ENCODE measurements at regions not wholly inside any gene's neighbourhood (a gene's known extent, or its start where the extent isn't known, plus 50 kb on each side); places are given as distances from the start of the nearest gene placed in this dataset.
A peak's percentile ranks its signal among the peaks of the same experiment; 100 is the strongest.

DNA sequence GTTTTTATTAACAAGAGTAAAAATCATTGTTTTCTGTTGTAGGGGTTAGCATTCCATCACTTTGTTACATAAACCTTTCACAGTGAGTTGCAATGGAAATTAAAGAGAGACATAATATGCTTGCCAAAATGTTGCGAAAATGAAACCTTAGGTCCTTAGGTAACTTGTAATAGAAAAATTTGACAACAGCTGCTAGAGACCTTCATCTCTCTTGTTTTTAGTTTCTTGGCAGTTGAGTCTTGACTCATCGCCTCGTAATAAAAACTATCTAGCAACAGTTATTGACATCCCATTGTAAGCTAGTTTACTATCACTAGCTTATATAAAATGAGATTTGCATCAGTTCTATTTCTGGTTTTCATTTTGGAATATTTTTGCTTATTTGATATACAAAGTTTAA is 179.0 kb upstream of the MMS22L start:
- no peak for TF ChIP-seq CTCF (conservative IDR thresholded peaks at IDR 0.05; ENCODE audit: low read depth, low read length)
- TF ChIP-seq EZH2 (IDR thresholded peaks at IDR 0.05; ENCODE audit: borderline replicate concordance, low read depth, low read length, poor library complexity, severe bottlenecking): no peak
- Histone ChIP-seq H3K9me3 (ENCODE audit: low read depth, low read length, poor library complexity, severe bottlenecking) (no peaks in the 10 kb centered on the region), H3K4me3 (ENCODE audit: low read depth, low read length, poor library complexity, severe bottlenecking) (no peak overlapping the region), H3K36me3 (ENCODE audit: insufficient read depth, low read length, poor library complexity, severe bottlenecking) (no peaks in the 10 kb centered on the region), H3K27ac (ENCODE audit: low read depth, low read length, poor library complexity, severe bottlenecking) (peak overlapping the region; percentile 94), H3K4me1 (ENCODE audit: insufficient read depth, low read length, poor library complexity, severe bottlenecking) (peaks cover 71% of the 10 kb centered on the region), H3K27me3 (replicated peaks; ENCODE audit: insufficient read depth, low read depth, low read length, poor library complexity) (no peaks in the 10 kb centered on the region)
- BruUV-seq (replicated peaks): no TSS peak
- DNase-seq (ENCODE audit: low spot score): no peak
- ChIA-PET CTCF (no interaction called here), POLR2A (ENCODE audit: low non-redundant PET) (no interaction called here)
- intact Hi-C loops (cut with micrococcal nuclease; ENCODE audit: unreplicated experiment): loop anchor here (10.0 kb wide), 1 partner anchor 1373 kb away; the partner anchor contains the start of gene POU3F2

- peaks cover 81% of the 10 kb centered on the region for H3K4me1 ChIP-seq (ENCODE audit: insufficient read depth, low read length, poor library complexity, severe bottlenecking)
- peak; percentile 84 for DNase-seq (ENCODE audit: low spot score)
- H3K27me3 ChIP-seq (replicated peaks; ENCODE audit: insufficient read depth, low read depth, low read length, poor library complexity): no peaks in the 10 kb centered on the region
- intact Hi-C loops (cut with micrococcal nuclease; ENCODE audit: unreplicated experiment): loop anchor here (10.0 kb wide), 1 partner anchor 1372 kb away; the partner anchor contains the start of gene POU3F2
- H3K36me3 ChIP-seq (ENCODE audit: insufficient read depth, low read length, poor library complexity, severe bottlenecking): no peaks in the 10 kb centered on the region
- H3K4me3 ChIP-seq (ENCODE audit: low read depth, low read length, poor library complexity, severe bottlenecking): no peak overlapping the region
- H3K9me3 ChIP-seq (ENCODE audit: low read depth, low read length, poor library complexity, severe bottlenecking): no peaks in the 10 kb centered on the region
- TF ChIP-seq EZH2 (IDR thresholded peaks at IDR 0.05; ENCODE audit: borderline replicate concordance, low read depth, low read length, poor library complexity, severe bottlenecking) (no peak), CTCF (conservative IDR thresholded peaks at IDR 0.05; ENCODE audit: low read depth, low read length) (no peak)
- POLR2A ChIA-PET (ENCODE audit: low non-redundant PET): no interaction called here
- CTCF ChIA-PET: no interaction called here
- BruUV-seq (replicated peaks): no TSS peak
- peak overlapping the region; percentile 94 for H3K27ac ChIP-seq (ENCODE audit: low read depth, low read length, poor library complexity, severe bottlenecking)
These were observed 180.1 kb upstream of the MMS22L start for GRCh38 chr6:97462938-97463598.

- intact Hi-C loops (cut with micrococcal nuclease; ENCODE audit: unreplicated experiment): loop anchor here (10.0 kb wide), 1 partner anchor 1369 kb away; the partner anchor contains the start of gene POU3F2
- ChIA-PET POLR2A (ENCODE audit: low non-redundant PET) (interaction anchor here (0.7 kb wide), 1 partner anchor 25 kb away, joined by 3 read pairs; no protein-coding TSS in a partner anchor), CTCF (interaction anchor here (0.7 to 1.0 kb wide), 3 partner anchors 25 to 188 kb away, joined by 3 to 4 read pairs (median 3); no protein-coding TSS in a partner anchor)
- no peaks in the 10 kb centered on the region for H3K9me3 ChIP-seq (ENCODE audit: low read depth, low read length, poor library complexity, severe bottlenecking)
- TF ChIP-seq EZH2 (IDR thresholded peaks at IDR 0.05; ENCODE audit: borderline replicate concordance, low read depth, low read length, poor library complexity, severe bottlenecking) (no peak), CTCF (conservative IDR thresholded peaks at IDR 0.05; ENCODE audit: low read depth, low read length) (peak; percentile 60)
- peak overlapping the region; percentile 94 for H3K27ac ChIP-seq (ENCODE audit: low read depth, low read length, poor library complexity, severe bottlenecking)
- no TSS peak for BruUV-seq (replicated peaks)
- DNase-seq (ENCODE audit: low spot score): peak; percentile 93
- H3K36me3 ChIP-seq (ENCODE audit: insufficient read depth, low read length, poor library complexity, severe bottlenecking): no peaks in the 10 kb centered on the region
- no peaks in the 10 kb centered on the region for H3K27me3 ChIP-seq (replicated peaks; ENCODE audit: insufficient read depth, low read depth, low read length, poor library complexity)
- H3K4me1 ChIP-seq (ENCODE audit: insufficient read depth, low read length, poor library complexity, severe bottlenecking): peaks cover 94% of the 10 kb centered on the region
- H3K4me3 ChIP-seq (ENCODE audit: low read depth, low read length, poor library complexity, severe bottlenecking): peak overlapping the region; percentile 5
These were observed 183.0 kb upstream of the MMS22L start for GRCh38 chr6:97465877-97466561.
